IPS-NIHi7 (cell line): ENCODE measurements at regions not wholly inside any gene's neighbourhood (a gene's known extent, or its start where the extent isn't known, plus 50 kb on each side); places are given as distances from the start of the nearest gene placed in this dataset.

ENCODE experiments used
- DNase-seq: peaks from one replicate; pipeline ENCODE4 v3.0.0; 2012; ENCODE audit warnings: mixed read lengths; ENCODE audit errors: extremely low spot score

- DNase-seq, result no peak
These were observed 209.8 kb upstream of the ZNF462 start for GRCh38 chr9:106653213-106653612.

GRCh38 chr9:106655966-106656365 lies 207.0 kb upstream of the ZNF462 start:
- DNase-seq, result no peak

DNA sequence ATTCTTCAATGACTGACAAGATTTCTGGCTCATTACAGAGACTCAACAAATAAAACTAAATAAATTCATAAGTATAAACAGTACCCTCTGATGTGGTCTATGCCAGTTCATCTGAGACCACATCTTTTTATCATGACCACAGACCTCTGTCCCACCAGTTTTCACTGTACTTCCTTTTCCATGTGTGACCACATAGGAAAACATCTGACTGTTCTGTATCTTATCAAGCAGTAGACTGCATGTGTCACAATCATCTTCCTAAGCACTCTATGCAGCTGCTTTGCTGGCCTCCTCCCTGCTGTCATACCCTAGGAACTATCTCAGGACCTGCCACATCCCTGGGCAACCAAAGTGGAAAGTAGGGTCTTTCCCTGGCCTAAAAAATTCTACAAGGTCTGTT lies 205.0 kb upstream of the ZNF462 start:
- DNase-seq, result no peak

GRCh38 chr9:106668534-106668933 lies 194.4 kb upstream of the ZNF462 start:
- no peak for DNase-seq

- no peak for DNase-seq
These were observed 193.1 kb upstream of the ZNF462 start for GRCh38 chr9:106669835-106670234.

GRCh38 chr9:106670418-106670817 lies 192.5 kb upstream of the ZNF462 start:
- DNase-seq, result no peak

DNA sequence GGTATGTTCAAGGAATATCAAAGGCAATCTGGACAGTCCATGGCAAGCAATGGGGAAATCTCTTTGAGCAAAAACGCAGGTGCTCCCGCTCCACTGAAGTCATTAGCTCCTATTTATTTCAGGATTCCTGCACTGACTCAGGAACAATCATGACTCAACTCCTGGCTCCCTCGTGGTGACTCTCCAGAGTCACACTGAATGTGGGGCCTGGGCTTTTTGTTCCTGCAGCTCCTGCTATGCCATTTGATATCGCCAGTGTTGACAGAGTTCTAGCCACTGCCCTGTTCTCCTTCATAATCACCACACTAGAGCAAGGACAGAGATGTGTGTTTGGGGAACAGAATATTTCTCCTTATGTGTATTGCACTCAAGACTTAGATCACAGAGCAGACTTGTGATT lies 187.2 kb upstream of the ZNF462 start:
- no peak for DNase-seq

GRCh38 chr9:106677374-106677773 lies 185.6 kb upstream of the ZNF462 start:
- DNase-seq, result no peak

DNA sequence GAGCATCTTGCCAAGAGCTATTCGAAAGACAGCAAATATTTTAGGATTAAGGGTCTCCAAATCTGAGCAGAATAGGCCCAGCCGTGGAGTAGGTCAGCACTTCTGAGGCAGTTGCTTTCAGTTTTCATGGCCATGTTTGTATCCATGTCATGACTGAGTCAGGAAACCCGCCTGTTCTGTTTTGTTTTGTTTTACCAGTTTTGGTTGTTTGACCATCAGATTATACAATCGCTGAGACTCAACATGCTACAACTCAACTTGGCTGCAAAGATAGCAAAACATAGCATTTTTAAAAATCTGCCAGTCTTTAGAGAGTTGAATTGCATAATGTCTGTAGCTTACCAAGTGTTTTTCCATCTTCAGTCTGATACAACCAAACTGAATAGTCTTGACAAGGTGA lies 185.1 kb upstream of the ZNF462 start:
- DNase-seq, result no peak

DNA sequence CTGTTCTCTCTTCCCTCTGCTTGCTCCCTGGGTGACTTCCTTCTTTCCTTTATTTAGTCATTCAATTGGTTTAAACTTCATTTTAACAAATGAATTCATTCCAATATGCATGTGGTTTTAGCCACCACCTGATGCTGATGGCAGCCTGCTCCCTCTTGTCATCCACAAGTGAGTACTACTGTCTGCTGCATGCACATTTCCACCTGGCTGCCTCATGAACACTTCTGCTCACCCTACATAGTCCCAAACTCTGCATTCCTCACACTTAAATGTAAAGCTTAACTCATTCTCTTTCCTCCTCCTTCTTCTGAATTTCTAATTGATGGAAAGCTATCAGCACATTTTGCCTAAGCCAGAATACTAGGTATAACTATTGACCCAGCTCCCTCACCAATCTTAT lies 184.7 kb upstream of the ZNF462 start:
- DNase-seq, result no peak

DNA sequence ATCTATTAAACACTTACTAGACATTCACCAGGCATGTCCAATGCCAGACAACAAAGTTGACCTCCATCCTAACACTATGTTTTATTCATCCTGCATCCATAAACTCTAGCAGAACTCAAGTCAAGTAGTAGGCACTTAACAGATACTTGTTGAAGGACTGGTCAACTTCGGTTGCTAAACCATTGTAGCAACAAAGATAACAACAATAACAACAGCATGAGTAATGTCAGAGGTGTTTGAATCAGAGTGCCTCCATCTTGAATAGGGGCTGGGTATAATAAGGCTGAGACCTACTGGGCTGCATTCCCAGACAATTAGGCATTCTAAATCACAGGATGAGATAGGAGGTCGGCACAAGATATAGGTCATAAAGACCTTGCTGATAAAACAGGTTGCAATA lies 180.5 kb upstream of the ZNF462 start:
- DNase-seq, result no peak

- no peak for DNase-seq
These were observed 179.5 kb upstream of the ZNF462 start for GRCh38 chr9:106683454-106683853.

- no peak for DNase-seq
These were observed 177.8 kb upstream of the ZNF462 start for GRCh38 chr9:106684940-106685695.

GRCh38 chr9:106689089-106689488 lies 173.9 kb upstream of the ZNF462 start:
- no peak for DNase-seq

DNA sequence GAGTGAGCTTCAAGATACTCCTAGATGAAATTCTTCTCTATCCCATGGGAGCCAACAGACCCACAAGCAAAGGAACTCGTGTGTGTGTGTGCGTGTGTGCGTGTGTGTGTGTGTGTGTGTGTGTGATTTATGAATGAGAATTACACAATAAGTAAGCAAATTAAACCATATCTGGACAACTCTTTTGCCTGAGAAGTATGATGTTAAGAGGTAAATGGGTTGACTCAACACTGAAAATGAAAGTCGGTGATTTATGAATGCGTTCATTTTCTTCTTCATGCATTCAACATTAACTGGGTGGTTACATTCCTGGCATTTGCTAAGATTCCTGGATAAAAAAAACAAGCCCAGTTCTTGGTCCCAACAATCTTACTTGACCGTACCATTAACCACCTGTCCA lies 171.3 kb upstream of the ZNF462 start:
- DNase-seq, result no peak

DNA sequence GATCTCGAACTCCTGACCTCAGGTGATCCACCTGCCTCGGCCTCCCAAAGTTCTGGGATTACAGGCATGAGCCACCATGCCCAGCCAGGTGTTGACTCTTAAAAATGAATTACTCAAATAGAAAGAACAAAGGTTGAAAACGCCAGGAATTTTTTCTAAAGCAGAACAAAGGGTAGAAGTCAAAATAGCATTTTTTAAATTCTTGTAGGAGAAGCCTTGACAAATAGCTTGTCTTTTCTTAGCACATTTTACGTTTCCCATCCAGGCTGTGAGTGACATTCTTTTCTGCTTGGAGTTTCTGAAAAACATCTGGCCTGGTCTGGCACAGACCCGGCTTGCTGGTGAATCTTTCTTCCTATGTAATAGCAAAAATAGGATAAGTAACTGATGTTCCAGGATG lies 169.4 kb upstream of the ZNF462 start:
- DNase-seq, result no peak

DNA sequence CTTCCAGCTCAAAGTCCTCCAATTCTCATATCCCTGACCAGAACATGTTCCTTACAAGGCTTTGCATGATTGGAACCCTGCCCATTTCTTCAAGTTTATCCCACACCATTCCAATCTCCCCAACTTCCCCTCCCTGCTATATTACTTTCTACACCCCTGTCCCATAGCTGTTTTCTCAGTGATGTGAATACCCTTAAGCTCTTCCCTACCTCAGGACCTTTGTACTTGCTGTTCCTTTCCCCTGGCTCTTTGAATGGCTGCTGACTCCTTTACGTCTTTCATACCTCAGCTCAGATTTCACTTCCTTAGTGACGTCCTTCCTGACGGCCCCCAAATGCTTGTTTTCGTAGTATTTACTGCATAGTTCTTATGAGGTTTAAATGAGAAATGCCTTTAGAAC lies 166.2 kb upstream of the ZNF462 start:
- DNase-seq, result no peak

DNA sequence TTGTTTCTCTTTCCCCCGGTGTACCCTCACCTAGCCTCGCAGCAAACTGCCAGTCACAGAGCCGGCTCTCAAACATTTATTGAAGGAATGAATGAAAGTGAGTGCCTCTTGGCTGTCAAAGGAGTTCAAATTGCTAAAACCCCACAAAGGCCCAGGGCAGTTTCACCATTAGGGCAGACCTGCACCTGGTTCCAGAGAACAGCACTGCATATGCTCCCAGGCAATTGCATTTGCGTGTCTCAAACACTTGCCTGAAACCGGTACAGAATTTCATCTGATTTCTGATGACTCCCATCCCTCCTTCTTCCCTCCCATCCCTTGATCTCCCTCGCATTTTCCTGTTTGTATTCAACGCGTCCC lies 165.6 kb upstream of the ZNF462 start:
- no peak for DNase-seq

GRCh38 chr9:106697750-106698502 lies 165.0 kb upstream of the ZNF462 start:
- no peak for DNase-seq

DNA sequence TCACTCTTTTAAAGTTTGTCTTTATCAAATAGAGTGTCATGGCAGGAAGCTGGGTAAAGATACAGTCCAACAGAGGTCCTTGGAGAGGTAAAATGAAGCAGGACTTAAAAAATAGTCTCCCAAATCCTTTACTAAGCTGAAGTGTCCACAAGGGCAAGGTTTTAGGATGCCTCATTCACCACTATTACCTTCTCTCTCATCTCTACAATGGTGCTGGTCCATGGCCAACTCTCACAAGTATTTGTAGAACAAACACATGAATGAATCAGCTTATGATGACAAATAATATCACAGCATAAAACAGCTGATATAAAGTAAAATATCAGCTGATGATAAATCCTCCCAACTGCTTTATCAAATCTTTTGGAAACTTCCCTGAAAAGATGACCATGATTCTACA lies 162.3 kb upstream of the ZNF462 start:
- DNase-seq, result no peak

DNA sequence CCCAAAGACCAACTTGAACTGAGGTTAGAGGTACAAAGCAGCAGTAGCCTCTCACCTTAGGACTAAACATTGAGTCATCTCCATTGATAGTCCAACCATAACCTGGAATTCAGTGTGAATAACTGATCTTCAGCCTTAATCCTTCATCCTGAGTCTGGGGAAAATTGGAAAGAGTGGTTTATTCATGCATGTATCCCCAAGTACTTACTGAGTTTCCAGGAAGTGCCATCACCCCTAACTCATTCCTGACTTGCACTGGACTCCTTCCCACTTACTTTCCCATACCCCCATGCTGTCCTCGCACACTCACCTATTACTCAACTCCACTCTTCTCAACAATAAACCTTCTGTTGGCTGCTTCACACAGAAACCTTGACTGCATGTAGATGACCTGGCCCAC lies 161.4 kb upstream of the ZNF462 start:
- DNase-seq, result no peak

DNA sequence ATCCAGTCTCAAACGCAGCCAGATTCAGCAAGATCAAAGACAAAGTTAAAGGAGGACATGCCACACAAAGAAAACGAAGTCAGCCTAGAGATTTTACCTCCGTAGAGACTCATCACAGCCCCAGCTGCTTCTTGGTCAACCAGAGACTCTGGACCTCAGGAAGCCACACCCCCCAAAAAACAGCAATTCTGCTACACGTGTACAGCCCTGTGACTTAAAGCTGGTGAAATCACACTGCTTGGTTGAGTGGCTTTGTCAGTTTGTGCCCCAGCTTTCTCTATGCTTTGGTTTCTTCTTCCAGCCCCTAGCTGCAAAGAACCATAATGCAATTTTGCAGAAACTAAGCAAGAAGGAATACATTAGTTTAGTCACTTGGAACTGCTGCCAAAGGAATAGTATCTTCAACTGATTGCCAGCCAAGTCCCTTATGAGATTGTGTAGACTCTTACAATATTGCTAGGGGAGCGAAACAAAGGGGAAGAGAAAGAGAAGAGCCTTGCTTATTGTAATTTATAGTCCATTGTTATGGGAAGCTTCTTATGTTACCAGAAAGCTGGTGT lies 158.8 kb upstream of the ZNF462 start:
- no peak for DNase-seq

- no peak for DNase-seq
These were observed 155.7 kb upstream of the ZNF462 start for GRCh38 chr9:106707291-106707690.
